GM19035 (cell line): ENCODE measurements at regions not wholly inside any gene's neighbourhood (a gene's known extent, or its start where the extent isn't known, plus 50 kb on each side); places are given as distances from the start of the nearest gene placed in this dataset.

Source experiments
- ATAC-seq: cut with Tn5 transposase; IDR thresholded peaks from one replicate; pipeline ENCODE4 v1.9.1; 2021; ENCODE audit not compliant: unreplicated experiment

- ATAC-seq, result no peak
Observed at GRCh38 chrX:22392133-22392948, 119.6 kb downstream of the CBLL2 start.

GRCh38 chrX:22395372-22395771 lies 122.7 kb downstream of the CBLL2 start:
- ATAC-seq, result no peak

GRCh38 chrX:22396408-22396807 lies 123.7 kb downstream of the CBLL2 start:
- ATAC-seq, result no peak

DNA sequence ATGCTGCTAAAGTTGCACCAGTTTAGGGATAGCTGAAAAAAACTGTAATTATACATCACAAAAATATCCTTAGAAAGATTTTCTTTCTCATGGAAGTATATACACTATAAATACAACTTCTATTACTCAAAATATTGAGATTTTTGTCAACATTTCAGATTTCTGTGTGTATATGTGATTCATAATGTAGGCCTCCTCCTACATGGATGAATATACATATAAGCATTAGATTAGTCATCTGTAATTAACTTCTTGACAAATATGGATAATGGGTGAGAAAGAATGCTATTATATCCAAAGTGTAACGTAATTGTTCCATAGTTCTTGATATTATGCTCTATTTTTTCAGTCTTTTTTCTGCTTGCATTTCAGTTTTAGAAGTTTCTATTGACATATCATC lies 124.9 kb downstream of the CBLL2 start:
- ATAC-seq, result no peak

- ATAC-seq, result no peak
Observed at GRCh38 chrX:22399437-22400192, 126.9 kb downstream of the CBLL2 start.

DNA sequence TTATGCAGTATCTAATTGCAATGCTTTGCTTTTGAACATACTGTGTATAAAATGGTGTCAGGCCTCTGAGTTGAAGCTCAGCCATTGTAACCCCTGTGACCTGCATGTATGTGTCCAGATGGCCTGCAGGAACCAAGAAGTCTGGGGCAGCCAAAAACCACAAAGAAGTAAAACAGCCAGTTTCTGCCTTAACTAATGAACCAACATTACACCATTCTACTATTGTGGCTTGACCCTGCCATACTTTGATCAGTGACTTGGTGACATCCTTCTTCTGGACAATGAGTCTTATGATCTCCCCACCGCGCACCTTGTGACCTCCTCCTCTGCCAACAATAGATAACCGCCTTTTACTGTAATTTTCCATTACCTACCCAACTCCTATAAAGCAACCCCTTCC lies 131.6 kb downstream of the CBLL2 start:
- no peak for ATAC-seq

GRCh38 chrX:22406201-22406737 lies 133.6 kb downstream of the CBLL2 start:
- no peak for ATAC-seq

DNA sequence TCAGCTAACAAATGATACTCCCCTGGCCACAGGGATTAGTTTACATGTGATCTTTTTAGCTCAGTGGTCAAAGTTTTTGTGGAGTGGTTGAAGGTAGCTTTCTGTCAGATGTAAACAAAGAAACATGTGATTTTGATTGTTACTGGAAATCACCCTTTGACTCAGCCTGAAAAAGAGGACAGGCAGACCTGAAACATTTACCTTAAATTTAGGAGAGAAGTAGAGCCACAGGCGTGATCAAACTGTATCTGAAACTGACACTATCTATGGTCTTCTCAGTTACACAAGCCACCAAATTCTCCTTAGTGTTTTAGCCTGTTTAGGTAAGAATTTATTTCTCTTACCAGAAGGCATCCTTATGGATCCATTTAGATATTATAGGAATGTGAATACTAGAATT lies 136.7 kb downstream of the CBLL2 start:
- no peak for ATAC-seq

DNA sequence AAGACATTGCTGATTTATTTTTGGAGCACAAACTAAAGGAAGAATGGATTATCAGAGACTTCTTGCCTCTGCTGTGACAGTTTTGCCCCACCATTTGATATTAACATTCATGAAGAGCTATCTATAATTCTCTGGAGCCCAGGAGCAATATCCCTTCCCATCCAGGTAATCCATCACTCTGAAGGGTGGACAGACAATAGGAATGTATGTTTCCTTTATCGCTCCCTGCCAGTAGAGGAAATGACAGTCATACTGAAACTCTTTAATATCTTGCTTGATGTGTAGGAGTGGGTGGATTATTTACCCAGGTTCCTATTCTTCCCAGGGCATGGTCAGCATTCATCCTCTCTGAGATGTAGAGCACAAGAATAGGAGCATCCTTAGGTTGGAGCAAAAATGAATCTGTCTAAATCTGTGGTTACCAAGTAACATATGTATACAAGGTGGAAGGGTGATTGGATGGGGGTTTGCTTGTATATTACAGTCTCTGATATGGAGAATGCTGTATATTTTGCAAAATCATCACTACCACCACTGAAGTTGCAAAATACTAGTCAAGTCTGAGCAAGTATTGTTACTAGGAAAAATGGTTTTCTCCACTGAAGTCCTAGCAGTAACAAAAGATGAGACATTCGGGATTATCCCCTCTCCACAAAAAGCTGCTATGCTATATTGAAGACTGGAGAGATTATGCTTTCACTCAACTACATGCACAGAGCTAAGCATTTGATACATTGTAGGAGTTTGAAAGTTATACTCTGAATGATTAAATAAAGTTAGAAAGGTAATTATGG lies 151.6 kb downstream of the CBLL2 start:
- no peak for ATAC-seq

DNA sequence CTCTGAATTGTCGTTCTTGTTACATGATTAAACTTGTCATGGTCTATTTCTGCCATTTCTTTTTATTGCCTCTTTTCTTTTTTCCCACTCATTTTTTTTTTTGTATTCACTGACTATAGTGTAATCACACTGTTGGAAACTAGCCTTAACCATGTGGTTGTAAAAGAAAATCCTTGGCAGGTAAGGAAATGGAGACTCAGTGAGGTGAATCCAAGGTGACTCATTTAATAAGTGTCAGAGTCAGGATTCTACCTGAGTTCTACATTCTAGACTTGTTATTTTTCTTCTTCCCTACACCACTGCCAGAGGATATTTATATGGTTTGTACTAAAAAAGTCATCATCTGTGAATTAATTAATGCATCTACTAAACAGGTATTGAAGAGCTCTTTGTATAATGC lies 152.2 kb downstream of the CBLL2 start:
- ATAC-seq, result no peak

DNA sequence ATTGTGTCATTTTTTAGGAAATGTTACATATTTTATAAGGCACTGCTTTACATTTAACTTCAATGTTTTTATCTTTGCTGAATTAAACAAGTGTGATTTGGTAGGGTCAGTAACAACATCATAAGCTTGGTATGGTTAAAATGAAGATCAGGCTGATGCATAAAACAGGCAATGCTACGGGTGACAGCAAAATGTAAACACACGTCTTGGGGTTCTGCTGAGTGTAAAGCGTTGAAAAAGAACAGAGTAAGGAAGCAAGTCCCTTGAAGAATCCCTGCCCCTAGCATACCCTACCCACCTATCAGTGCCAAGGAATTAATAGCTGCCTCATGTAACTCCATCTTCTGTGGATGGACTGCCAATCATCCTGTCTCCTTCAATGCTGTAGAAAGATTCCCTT lies 157.0 kb downstream of the CBLL2 start:
- no peak for ATAC-seq

GRCh38 chrX:22430701-22431100 lies 158.0 kb downstream of the CBLL2 start:
- no peak for ATAC-seq

- no peak for ATAC-seq
Observed at GRCh38 chrX:22433292-22434070, 160.8 kb downstream of the CBLL2 start.

DNA sequence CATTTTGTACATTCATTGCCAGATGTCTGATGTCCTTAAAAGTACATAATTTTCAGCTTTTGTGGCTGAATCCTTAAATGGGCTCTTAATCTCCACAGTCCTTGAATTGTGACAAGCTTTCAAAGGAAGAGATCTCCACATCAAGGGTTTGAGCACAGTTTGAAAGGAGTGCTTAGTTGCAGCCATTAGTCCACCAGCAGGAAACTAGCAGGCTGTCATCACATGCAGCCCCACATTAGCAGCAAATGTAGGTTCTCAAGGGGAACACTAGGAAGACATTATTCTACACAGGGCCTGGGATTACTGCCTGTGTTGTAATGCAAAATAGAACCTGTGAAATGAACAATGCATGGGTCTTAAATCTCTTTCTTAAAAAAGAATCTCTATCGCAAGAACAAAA lies 173.2 kb downstream of the CBLL2 start:
- no peak for ATAC-seq

DNA sequence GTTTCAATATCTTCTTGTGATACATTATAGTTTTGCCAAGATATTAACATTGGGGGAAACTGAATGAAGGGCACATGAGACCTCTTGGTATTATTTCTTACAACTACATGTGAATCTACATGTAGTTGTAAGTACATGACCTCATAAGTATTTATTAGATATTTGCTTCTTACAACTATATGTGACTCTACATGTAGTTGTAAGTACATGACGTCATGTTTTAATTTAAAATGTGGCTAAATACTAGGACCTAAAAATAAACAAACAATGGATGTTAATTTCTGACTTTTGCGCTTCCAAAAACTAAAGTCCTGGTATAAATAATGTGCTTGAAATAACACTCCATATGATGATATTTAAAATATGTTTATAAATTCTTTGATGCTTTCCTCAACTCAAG lies 190.2 kb downstream of the CBLL2 start:
- ATAC-seq, result no peak

DNA sequence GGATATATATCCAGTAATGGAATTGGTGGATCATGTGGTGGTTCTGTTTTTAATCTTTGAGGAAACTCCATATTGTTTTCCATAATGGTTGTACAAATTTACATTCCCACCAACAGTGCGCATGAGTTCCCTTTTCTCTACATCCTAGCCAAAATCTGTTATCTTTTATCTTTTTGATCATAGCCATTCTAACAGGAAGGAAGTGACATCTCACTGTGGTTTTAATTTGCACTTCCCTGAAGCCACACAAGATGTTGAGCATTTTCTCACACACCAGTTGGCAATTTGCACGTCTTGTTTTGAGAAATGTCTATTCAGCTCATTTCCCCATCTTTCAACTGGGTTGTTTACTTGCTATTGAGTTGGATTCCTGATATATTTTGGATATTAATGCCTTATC lies 194.9 kb downstream of the CBLL2 start:
- ATAC-seq, result no peak

DNA sequence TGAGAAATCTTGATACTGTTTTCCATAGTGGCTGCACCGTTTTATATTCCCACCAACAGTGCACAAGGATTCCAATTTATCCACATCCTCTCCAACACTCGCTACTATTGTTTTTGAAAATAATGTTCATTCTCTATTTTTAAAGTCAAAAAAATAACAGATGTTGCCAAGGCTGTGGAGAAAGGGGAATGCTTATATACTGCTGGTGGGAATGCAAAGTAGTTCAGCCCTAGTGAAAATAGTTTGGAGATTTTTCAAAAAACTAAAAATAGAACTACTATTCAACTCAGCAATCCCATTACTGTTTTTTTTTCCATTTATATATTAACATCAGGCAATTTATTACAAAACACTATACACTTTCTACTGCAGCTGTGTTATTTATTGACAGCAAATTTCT lies 208.7 kb downstream of the CBLL2 start:
- ATAC-seq, result no peak

GRCh38 chrX:22486296-22486695 lies 213.6 kb downstream of the CBLL2 start:
- no peak for ATAC-seq

DNA sequence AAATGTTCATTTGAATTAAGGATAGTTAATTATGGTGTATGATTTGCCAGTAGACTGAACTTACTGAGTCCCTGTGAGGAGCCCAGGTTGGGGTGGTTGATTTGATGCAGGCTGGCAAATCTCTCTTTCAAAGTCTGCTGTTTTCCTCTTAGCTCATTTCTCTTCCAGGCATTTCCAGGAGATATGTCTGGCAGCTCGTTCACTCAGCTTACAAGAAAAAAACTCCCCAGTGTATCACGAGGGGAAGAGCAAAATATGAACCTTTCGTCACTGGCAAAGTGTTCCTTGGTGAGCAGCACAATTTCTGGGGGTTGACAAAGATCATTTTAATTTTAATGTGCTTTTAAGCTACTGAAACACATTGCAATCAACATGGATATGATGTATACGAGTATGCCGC lies 244.2 kb downstream of the CBLL2 start:
- ATAC-seq, result no peak

DNA sequence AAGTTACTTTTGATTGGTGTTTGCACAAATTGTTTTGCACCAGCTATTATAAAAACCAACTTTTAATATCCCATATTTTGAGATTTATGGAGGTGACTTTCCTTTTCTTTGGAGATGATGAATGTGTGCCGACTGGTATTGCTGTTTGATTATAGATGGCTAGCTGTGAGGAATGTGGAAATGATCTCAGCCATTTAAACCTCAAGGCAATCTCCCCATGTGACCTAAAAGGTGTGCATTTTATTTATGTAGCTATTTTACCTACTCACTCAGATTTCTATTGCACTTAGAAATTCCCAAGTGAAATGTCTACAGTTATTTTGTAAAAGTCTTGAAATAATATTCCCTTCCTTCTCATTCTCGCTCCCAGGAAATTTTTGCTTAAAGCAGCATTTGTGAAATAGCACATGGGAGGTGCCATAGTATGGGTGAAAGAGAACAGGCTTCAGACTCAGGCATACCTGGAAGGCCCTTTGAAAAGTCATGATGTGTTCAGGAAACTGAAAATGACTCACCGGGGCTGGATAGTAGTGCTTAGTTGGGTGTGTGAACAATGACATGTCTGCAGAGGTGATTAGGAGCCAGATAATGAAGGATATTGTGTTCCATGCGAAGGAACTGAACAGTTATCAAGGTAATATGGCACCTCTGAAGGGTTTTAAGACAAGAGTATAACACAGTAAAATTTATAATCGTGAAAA lies 247.6 kb downstream of the CBLL2 start:
- no peak for ATAC-seq
